ENCODE measurements at regions not wholly inside any gene's neighbourhood (a gene's known extent, or its start where the extent isn't known, plus 50 kb on each side); places are given as distances from the start of the nearest gene placed in this dataset.
"Not testable (repeated sequence)": the region's sequence is repeated elsewhere in the genome, so short reads cannot be mapped to it uniquely, and the experiment has no call there.

- H3K4me3 Mint-ChIP-seq = no peak overlapping the region
- no peaks in the 10 kb centered on the region for H3K4me1 Mint-ChIP-seq
- H3K36me3 Mint-ChIP-seq = no peaks in the 10 kb centered on the region
- no peaks in the 10 kb centered on the region for H3K27me3 Mint-ChIP-seq
- H3K27ac Mint-ChIP-seq = no peak overlapping the region
- no peaks in the 10 kb centered on the region for H3K9me3 Mint-ChIP-seq
- DNase-seq (no peak), ATAC-seq (replicated peaks) (no peak)
These were observed 162.0 kb upstream of the LAMA2 start for GRCh38 chr6:128720891-128721290.

- Mint-ChIP-seq H3K27me3 (no peaks in the 10 kb centered on the region), H3K4me3 (no peak overlapping the region), H3K9me3 (no peaks in the 10 kb centered on the region), H3K27ac (no peak overlapping the region), H3K4me1 (no peaks in the 10 kb centered on the region), H3K36me3 (no peaks in the 10 kb centered on the region)
- DNase-seq = no peak
- ATAC-seq (replicated peaks) = no peak
These were observed 163.2 kb upstream of the LAMA2 start for GRCh38 chr6:128719786-128720185.

GRCh38 chr6:128713461-128713860 is 169.5 kb upstream of the LAMA2 start:
- no peak for ATAC-seq (replicated peaks)
- Mint-ChIP-seq H3K4me3 (no peak overlapping the region), H3K4me1 (no peaks in the 10 kb centered on the region), H3K27me3 (no peaks in the 10 kb centered on the region), H3K27ac (no peak overlapping the region), H3K9me3 (no peaks in the 10 kb centered on the region), H3K36me3 (no peaks in the 10 kb centered on the region)
- DNase-seq = no peak

- no peak overlapping the region for H3K27ac Mint-ChIP-seq
- no peaks in the 10 kb centered on the region for H3K27me3 Mint-ChIP-seq
- no peaks in the 10 kb centered on the region for H3K36me3 Mint-ChIP-seq
- DNase-seq = no peak
- H3K4me1 Mint-ChIP-seq = no peaks in the 10 kb centered on the region
- no peak for ATAC-seq (replicated peaks)
- no peaks in the 10 kb centered on the region for H3K9me3 Mint-ChIP-seq
- H3K4me3 Mint-ChIP-seq = no peak overlapping the region
These were observed 170.0 kb upstream of the LAMA2 start for GRCh38 chr6:128712898-128713297.

- no peak overlapping the region for H3K4me3 Mint-ChIP-seq
- no peak overlapping the region for H3K27ac Mint-ChIP-seq
- no peak for DNase-seq
- no peaks in the 10 kb centered on the region for H3K4me1 Mint-ChIP-seq
- no peaks in the 10 kb centered on the region for H3K9me3 Mint-ChIP-seq
- no peaks in the 10 kb centered on the region for H3K36me3 Mint-ChIP-seq
- ATAC-seq (replicated peaks) = no peak
- H3K27me3 Mint-ChIP-seq = no peaks in the 10 kb centered on the region
These were observed 171.8 kb upstream of the LAMA2 start for GRCh38 chr6:128711149-128711548.

- no peaks in the 10 kb centered on the region for H3K27me3 Mint-ChIP-seq
- H3K27ac Mint-ChIP-seq = no peak overlapping the region
- H3K4me3 Mint-ChIP-seq = no peak overlapping the region
- H3K36me3 Mint-ChIP-seq = no peaks in the 10 kb centered on the region
- H3K9me3 Mint-ChIP-seq = no peaks in the 10 kb centered on the region
- ATAC-seq (replicated peaks) = no peak
- DNase-seq = no peak
- H3K4me1 Mint-ChIP-seq = no peaks in the 10 kb centered on the region
These were observed 172.6 kb upstream of the LAMA2 start for GRCh38 chr6:128710315-128710714.

- Mint-ChIP-seq H3K36me3 (no peaks in the 10 kb centered on the region), H3K9me3 (peaks cover 0 to 10% of the 10 kb centered on the region in 2 donors), H3K4me3 (no peak overlapping the region), H3K4me1 (no peaks in the 10 kb centered on the region), H3K27ac (no peak overlapping the region), H3K27me3 (no peaks in the 10 kb centered on the region)
- no peak for DNase-seq
- no peak for ATAC-seq (replicated peaks)
These were observed 178.3 kb upstream of the LAMA2 start for GRCh38 chr6:128704601-128705000.

DNA sequence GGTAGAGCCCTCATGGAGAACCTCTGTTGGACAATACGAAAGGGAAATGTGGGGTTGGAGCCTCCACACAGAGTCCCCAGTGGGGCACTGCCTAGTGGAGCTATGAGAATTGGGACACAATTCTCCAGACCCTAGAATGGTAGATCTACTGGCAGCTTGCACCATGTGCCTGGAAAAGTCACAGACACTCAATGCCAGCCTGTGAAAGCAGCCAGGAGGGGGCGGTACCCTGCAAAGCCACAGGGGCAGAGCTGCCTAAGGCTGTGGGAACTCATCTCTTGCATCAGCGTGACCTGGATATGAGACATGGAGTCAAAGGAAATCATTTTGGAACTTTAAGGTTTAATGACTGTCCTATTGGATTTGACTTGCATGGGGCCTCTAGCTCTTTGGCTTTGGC is 179.1 kb upstream of the LAMA2 start:
- H3K27ac Mint-ChIP-seq; H3K27me3 Mint-ChIP-seq; H3K4me3 Mint-ChIP-seq; H3K4me1 Mint-ChIP-seq; ATAC-seq (replicated peaks); DNase-seq; H3K36me3 Mint-ChIP-seq: not testable (repeated sequence)
- H3K9me3 Mint-ChIP-seq = peaks cover 0 to 10% of the 10 kb centered on the region in 2 donors

DNA sequence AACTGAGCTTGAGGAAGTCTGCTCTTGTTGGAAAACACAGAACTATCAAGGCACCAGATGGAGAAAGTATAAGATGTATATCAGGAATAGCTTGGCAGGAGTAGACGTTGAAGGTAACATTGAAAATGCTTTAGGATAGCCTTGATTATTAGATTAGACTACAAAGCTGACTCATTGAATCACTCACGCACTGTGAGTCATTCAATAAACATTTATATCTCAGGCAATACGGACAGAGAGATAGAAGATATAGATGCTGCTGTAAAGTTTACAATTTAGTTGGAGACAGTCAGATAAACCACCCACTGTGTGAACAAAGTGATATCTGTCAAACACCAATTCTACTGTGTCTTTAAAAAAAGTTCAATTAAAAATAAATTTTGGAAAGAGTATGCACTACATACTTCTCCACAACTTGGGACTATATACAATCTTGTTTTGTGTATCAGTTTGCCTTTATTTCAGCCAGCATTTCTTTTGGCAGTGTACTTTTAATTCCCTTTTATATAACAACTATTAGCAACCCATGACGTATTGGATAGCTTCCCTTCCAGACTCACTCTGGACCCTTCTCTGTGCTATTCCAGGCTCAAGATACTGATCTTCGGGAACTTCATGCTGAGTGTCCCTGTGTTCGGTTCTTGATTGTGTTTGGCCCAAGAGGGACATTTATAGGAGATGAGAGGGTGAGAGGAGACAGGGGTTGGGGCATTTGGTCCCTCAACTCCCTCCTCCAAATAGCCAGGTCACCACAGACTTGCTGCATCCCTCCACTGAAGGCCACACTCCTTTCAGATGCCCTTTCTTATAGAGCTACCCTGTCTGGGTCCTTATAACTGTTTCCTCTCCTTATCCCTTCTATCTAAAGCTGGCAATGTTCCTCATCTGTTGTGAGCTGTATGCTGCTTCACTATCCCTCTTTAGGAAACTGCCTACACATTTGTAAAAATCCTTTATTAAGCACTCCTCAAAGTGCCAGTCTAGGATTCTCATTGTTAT is 176.6 kb upstream of the PTPRK start:
- DNase-seq (no peak), ATAC-seq (replicated peaks) (no peak)
- Mint-ChIP-seq H3K4me1 (no peaks in the 10 kb centered on the region), H3K9me3 (peaks cover 0 to under 1% of the 10 kb centered on the region in 2 donors), H3K27me3 (no peaks in the 10 kb centered on the region), H3K36me3 (no peaks in the 10 kb centered on the region), H3K4me3 (no peak overlapping the region), H3K27ac (no peak overlapping the region)

GRCh38 chr6:128694303-128695009 is 174.1 kb upstream of the PTPRK start:
- H3K27me3 Mint-ChIP-seq = no peaks in the 10 kb centered on the region
- DNase-seq = no peak

DNA sequence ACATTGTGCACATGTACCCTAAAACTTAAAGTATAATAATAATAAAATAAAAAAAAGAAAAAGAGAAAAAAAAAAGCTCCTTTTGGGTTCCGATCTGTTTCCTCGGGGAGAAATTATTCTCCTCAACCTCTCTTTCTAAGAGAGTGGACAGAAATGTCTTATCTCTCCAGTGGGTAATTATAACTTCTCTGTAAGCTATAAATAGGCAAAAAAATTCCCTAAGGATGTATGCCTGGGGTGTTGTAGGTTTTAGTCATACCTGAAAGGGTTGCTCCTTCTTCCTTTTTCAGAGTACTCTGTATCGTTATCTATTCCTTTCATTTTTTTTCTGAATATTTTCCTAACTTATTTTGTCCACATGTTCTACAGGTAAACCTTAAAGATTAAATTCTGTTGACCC is 169.7 kb upstream of the PTPRK start:
- Mint-ChIP-seq H3K4me1 (no peaks in the 10 kb centered on the region), H3K27me3 (no peaks in the 10 kb centered on the region), H3K4me3 (no peak overlapping the region), H3K36me3 (no peaks in the 10 kb centered on the region), H3K27ac (no peak overlapping the region), H3K9me3 (no peaks in the 10 kb centered on the region)
- ATAC-seq (replicated peaks) (no peak), DNase-seq (no peak)

More at GRCh38 chr6:128694303-128695009, 174.1 kb upstream of the PTPRK start:
- no peak for ATAC-seq (replicated peaks)
- H3K36me3 Mint-ChIP-seq = no peaks in the 10 kb centered on the region
- no peaks in the 10 kb centered on the region for H3K4me1 Mint-ChIP-seq
- H3K4me3 Mint-ChIP-seq = no peak overlapping the region
- H3K9me3 Mint-ChIP-seq = no peaks in the 10 kb centered on the region
- no peak overlapping the region for H3K27ac Mint-ChIP-seq

GRCh38 chr6:128686084-128686483 is 165.7 kb upstream of the PTPRK start:
- H3K27ac Mint-ChIP-seq = no peak overlapping the region
- H3K9me3 Mint-ChIP-seq = no peaks in the 10 kb centered on the region
- DNase-seq (no peak), ATAC-seq (replicated peaks) (no peak)
- no peaks in the 10 kb centered on the region for H3K27me3 Mint-ChIP-seq
- no peak overlapping the region for H3K4me3 Mint-ChIP-seq
- no peaks in the 10 kb centered on the region for H3K36me3 Mint-ChIP-seq
- H3K4me1 Mint-ChIP-seq = no peaks in the 10 kb centered on the region

DNA sequence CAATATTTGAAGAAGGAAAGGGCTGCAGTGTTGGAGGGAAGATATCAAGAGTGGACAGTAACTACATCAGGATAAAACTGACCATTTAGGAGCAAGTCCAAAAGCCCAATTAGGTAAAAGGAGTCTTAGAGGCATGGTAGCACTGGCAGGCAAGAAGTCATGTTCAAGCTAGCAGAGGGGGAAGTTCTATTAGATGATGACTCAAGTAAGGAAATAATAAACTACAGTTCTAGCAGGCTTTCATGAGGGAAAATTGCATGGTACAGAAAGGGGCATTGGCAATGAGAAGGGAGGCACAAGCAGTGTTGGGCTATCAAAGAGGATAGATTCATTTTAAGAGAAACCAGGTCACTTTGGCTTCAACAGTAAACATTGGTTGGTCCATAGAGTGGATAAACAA is 156.1 kb upstream of the PTPRK start:
- Mint-ChIP-seq H3K36me3 (no peaks in the 10 kb centered on the region), H3K27me3 (no peaks in the 10 kb centered on the region), H3K9me3 (peaks cover 0 to 1% of the 10 kb centered on the region in 2 donors), H3K4me1 (no peaks in the 10 kb centered on the region), H3K4me3 (no peak overlapping the region), H3K27ac (no peak overlapping the region)
- DNase-seq = no peak
- no peak for ATAC-seq (replicated peaks)

DNA sequence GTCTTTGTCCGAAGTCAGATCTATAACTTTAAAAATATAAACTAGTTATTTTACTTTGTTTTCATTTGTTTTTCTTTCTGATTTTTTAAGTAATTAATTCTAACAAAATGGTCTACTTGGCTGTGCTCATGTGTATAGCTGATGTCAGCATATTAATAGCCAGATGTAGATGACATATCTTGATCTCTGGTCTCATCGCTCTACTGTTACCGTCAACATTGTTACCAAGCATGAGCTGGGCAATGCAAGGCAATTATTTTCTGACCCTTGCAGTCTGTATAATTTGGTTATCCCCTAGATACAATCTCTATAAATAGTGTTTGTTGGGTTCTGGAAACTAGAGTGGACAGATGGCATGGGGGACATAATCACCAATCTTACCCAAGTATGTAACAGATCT is 151.6 kb upstream of the PTPRK start:
- no peaks in the 10 kb centered on the region for H3K36me3 Mint-ChIP-seq
- ATAC-seq (replicated peaks) (no peak), DNase-seq (no peak)
- H3K27ac Mint-ChIP-seq = no peak overlapping the region
- no peaks in the 10 kb centered on the region for H3K27me3 Mint-ChIP-seq
- H3K4me3 Mint-ChIP-seq = no peak overlapping the region
- H3K9me3 Mint-ChIP-seq = no peaks in the 10 kb centered on the region
- no peaks in the 10 kb centered on the region for H3K4me1 Mint-ChIP-seq

DNA sequence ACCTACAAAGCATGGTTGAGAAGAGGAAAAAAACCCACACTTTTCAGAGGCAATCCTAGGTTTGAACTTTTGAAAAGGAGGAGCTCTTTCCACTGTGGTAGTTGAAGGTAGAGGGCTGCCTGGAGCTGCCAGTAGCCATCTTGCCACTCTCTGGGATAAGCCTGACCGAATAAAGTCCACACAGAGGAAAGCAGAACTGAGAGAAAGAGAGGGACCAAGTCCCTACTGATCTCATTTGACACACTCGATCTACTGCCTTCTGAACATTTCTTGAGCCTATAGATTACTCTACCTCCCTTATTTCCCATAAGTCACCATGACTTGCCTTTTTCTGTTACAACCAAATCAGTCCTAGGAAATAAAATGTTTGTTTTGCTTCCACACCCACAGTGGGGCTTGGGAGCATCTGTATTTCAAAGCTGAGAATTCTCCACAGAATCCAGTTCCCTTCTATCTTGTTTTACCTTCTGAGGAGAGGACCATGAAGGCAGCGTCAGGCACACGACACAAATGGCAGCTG is 147.0 kb upstream of the PTPRK start:
- ATAC-seq (replicated peaks) (peak in 1 of 2 donors; percentile 36), DNase-seq (no peak)
- Mint-ChIP-seq H3K36me3 (no peaks in the 10 kb centered on the region), H3K4me1 (no peaks in the 10 kb centered on the region), H3K27ac (no peak overlapping the region), H3K27me3 (no peaks in the 10 kb centered on the region), H3K9me3 (no peaks in the 10 kb centered on the region), H3K4me3 (no peak overlapping the region)
